Caco-2 (cell line): ENCODE measurements at regions not wholly inside any gene's neighbourhood (a gene's known extent, or its start where the extent isn't known, plus 50 kb on each side); places are given as distances from the start of the nearest gene placed in this dataset.
A peak's percentile ranks its signal among the peaks of the same experiment; 100 is the strongest.
"Not testable (repeated sequence)": the region's sequence is repeated elsewhere in the genome, so short reads cannot be mapped to it uniquely, and the experiment has no call there.

Experiments used
- BruUV-seq: library from RNA; stranded (reverse); fragments of 400-500 nt; replicated peaks from 2 replicates; lab custom pipeline; 2021; lab: Mats Ljungman, UMichigan
- CTCF ChIA-PET: fragments of 300-600 bp; sonication (Branson Sonifier 250); formaldehyde crosslinking; loops from one replicate; lab custom pipeline; 2022; ENCODE audit warnings: antibody characterized with exemption; lab: Charles Lee
- POLR2A ChIA-PET: fragments of 300-600 bp; sonication (Branson Sonifier 250); formaldehyde crosslinking; loops from one replicate; lab custom pipeline; 2022; ENCODE audit warnings: antibody characterized with exemption; lab: Charles Lee
- DNase-seq, 2 experiments: peaks; one replicate each; pipeline versions ENCODE4 v3.0.0 to v3.0.0-alpha.2; 2020 to 2022
- H3K27me3 ChIP-seq: replicated peaks from 2 replicates; pipeline ENCODE4 v1.6.0; 2011; ENCODE audit warnings: low read length; ENCODE audit not compliant: control insufficient read depth, insufficient read depth
- H3K36me3 ChIP-seq: 2 replicates; pipeline ENCODE4 v1.5.1; 2011; ENCODE audit warnings: low read length; ENCODE audit not compliant: control insufficient read depth, insufficient read depth
- H3K4me1 ChIP-seq: fragments of 250-450 bp; sonication (Bioruptor Pico); 2 replicates; pipeline ENCODE4 v1.5.1; 2020; ENCODE audit warnings: mild to moderate bottlenecking
- H3K4me3 ChIP-seq: 2 replicates; pipeline ENCODE4 v1.5.1; 2011; ENCODE audit warnings: low read depth, mild to moderate bottlenecking, control low read depth, low read length
- H3K9me3 ChIP-seq: fragments of 250-450 bp; sonication (Bioruptor Pico); 2 replicates; pipeline ENCODE4 v1.5.1; 2020; ENCODE audit warnings: mild to moderate bottlenecking, moderate library complexity
- H3K27ac Mint-ChIP-seq: one replicate; pipeline ENCODE4 v1.8.0; 2022; ENCODE audit warnings: mixed read lengths; ENCODE audit not compliant: unreplicated experiment
- H3K27me3 Mint-ChIP-seq: one replicate; pipeline ENCODE4 v1.8.0; 2022; ENCODE audit warnings: mixed read lengths; ENCODE audit not compliant: insufficient read depth, unreplicated experiment
- H3K36me3 Mint-ChIP-seq: one replicate; pipeline ENCODE4 v1.8.0; 2022; ENCODE audit warnings: mild to moderate bottlenecking, mixed read lengths; ENCODE audit not compliant: insufficient read depth, unreplicated experiment
- H3K4me1 Mint-ChIP-seq: one replicate; pipeline ENCODE4 v1.8.0; 2022; ENCODE audit warnings: low read depth, mixed read lengths; ENCODE audit not compliant: unreplicated experiment
- H3K4me3 Mint-ChIP-seq: one replicate; pipeline ENCODE4 v1.8.0; 2022; ENCODE audit warnings: mild to moderate bottlenecking, moderate library complexity, mixed read lengths; ENCODE audit not compliant: unreplicated experiment
- H3K9me3 Mint-ChIP-seq: one replicate; pipeline ENCODE4 v1.8.0; 2022; ENCODE audit warnings: mixed read lengths; ENCODE audit not compliant: unreplicated experiment
- CTCF ChIP-seq, 2 experiments: fragments of 200-600 bp in 1 of 2; IDR thresholded peaks; 1 replicate in 1 of 2; 2 replicates in 1 of 2; pipeline versions ENCODE4 v1.5.1 to v1.8.0; 2011 to 2022; ENCODE audit warnings: antibody characterized with exemption in 1 of 2, control low read depth in 1 of 2, inconsistent platforms in 1 of 2, low read depth in 1 of 2, low read length in 1 of 2, mild to moderate bottlenecking in 1 of 2, moderate library complexity in 1 of 2; ENCODE audit not compliant: insufficient read depth in 1 of 2, severe bottlenecking in 1 of 2, unreplicated experiment in 1 of 2
- intact Hi-C: fragments of 100-400 bp; cut with micrococcal nuclease; formaldehyde crosslinking; loops from one replicate; pipeline ENCODE4 v1.10.0; 2022; ENCODE audit not compliant: unreplicated experiment

DNA sequence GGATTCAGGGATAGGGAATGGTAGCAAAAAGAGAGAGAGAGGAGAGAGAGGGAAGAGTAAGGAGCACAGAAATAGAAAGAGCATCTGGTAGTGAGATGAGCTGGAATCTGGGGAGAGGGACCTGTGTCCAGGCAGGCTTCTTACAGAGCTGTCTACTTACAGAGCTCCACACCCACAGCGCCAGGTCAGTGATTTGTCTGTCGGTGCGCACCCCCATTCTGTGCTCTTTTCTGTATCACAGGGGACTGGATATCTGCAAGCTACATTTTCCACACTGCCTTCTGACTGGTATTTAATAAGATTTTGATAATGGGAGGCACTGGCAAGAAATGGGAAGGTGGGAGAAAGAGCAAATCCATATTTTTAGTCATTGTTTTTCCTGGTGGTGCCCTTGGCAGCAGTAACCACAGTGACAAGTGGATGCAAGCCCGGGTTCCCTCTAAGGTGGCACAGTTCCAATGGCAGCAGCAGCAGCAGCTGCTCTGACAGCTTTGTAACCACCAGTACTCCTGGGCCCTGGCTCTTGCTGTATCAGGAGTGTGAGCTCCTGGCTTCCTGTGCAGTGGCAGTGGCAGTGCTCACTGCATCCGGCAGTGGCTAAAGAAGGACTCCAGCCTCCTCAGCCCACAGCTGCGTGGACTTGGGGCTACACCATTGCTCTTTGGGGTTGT lies 300.5 kb downstream of the TRIML1 start:
- H3K36me3 ChIP-seq: no peaks in the 10 kb centered on the region
- TF ChIP-seq CTCF (IDR thresholded peaks at IDR 0.05; ENCODE audit: insufficient read depth in 1 of 2, low read depth in 1 of 2, low read length in 1 of 2, severe bottlenecking in 1 of 2, unreplicated experiment in 1 of 2): no peak
- ChIA-PET CTCF (no interaction called here), POLR2A (interaction anchor here (0.6 kb wide), 1 partner anchor 275 kb away, joined by 3 read pairs; no protein-coding TSS in a partner anchor)
- H3K4me1 ChIP-seq: peaks cover 23% of the 10 kb centered on the region
- intact Hi-C loops: loop anchor here (10.0 kb wide), 1 partner anchor 165 kb away; no protein-coding TSS in a partner anchor
- peak overlapping the region; percentile 9 for H3K27ac Mint-ChIP-seq
- no peak overlapping the region for H3K4me3 Mint-ChIP-seq
- peaks cover 3% of the 10 kb centered on the region for H3K36me3 Mint-ChIP-seq
- no peak for DNase-seq
- H3K9me3 ChIP-seq: no peaks in the 10 kb centered on the region; the same call in 1 of the 2 replicates
- no peaks in the 10 kb centered on the region for H3K27me3 Mint-ChIP-seq
- BruUV-seq: no TSS peak
- H3K9me3 Mint-ChIP-seq: peaks cover 15% of the 10 kb centered on the region
- peaks cover 12% of the 10 kb centered on the region for H3K4me1 Mint-ChIP-seq
- H3K4me3 ChIP-seq: no peak overlapping the region
- no peaks in the 10 kb centered on the region for H3K27me3 ChIP-seq

GRCh38 chr4:188444500-188444899 lies 305.3 kb downstream of the TRIML1 start:
- ChIA-PET POLR2A (no interaction called here), CTCF (no interaction called here)
- Mint-ChIP-seq H3K4me3 (no peak overlapping the region), H3K9me3 (peaks cover 13% of the 10 kb centered on the region), H3K27me3 (no peaks in the 10 kb centered on the region), H3K36me3 (no peaks in the 10 kb centered on the region), H3K27ac (peak overlapping the region; percentile 62), H3K4me1 (no peaks in the 10 kb centered on the region)
- Histone ChIP-seq H3K4me1 (no peaks in the 10 kb centered on the region), H3K27me3 (no peaks in the 10 kb centered on the region), H3K9me3 (no peaks in the 10 kb centered on the region; the same call in 1 of the 2 replicates), H3K36me3 (no peaks in the 10 kb centered on the region), H3K4me3 (no peak overlapping the region)
- intact Hi-C loops: no loop called here
- BruUV-seq: no TSS peak
- no peak for TF ChIP-seq CTCF (IDR thresholded peaks at IDR 0.05; ENCODE audit: insufficient read depth in 1 of 2, low read depth in 1 of 2, low read length in 1 of 2, severe bottlenecking in 1 of 2, unreplicated experiment in 1 of 2)
- DNase-seq: no peak

GRCh38 chr4:188448996-188449395 lies 309.8 kb downstream of the TRIML1 start:
- not testable (repeated sequence) for H3K27me3 Mint-ChIP-seq

More at GRCh38 chr4:188448996-188449395, 309.8 kb downstream of the TRIML1 start:
- DNase-seq, H3K9me3 Mint-ChIP-seq, H3K9me3 ChIP-seq, H3K4me3 Mint-ChIP-seq, BruUV-seq, H3K4me1 Mint-ChIP-seq, H3K27ac Mint-ChIP-seq, CTCF ChIA-PET, H3K4me1 ChIP-seq, intact Hi-C loops, POLR2A ChIA-PET, H3K36me3 ChIP-seq, H3K27me3 ChIP-seq, H3K36me3 Mint-ChIP-seq, H3K4me3 ChIP-seq: not testable (repeated sequence)
